IMR-90 (cell line): ENCODE measurements at regions not wholly inside any gene's neighbourhood (a gene's known extent, or its start where the extent isn't known, plus 50 kb on each side); places are given as distances from the start of the nearest gene placed in this dataset.

ENCODE experiments used
- ATAC-seq: fragments of 200-7000 bp; cut with Tn5 transposase; 2 replicates; pipeline ENCODE4 v1.9.1; 2020; ENCODE audit warnings: low read depth, mild to moderate bottlenecking, moderate library complexity
- BruUV-seq: library from RNA; stranded (reverse); fragments of 400-500 nt; replicated peaks from 2 replicates; lab custom pipeline; 2021; lab: Mats Ljungman, UMichigan
- CTCF ChIA-PET: fragments of 300-600 bp; formaldehyde crosslinking; extraction: SDS; loops from one replicate; lab custom pipeline; 2021; ENCODE audit warnings: antibody characterized with exemption; lab: Yijun Ruan, JAX
- POLR2A ChIA-PET: fragments of 300-600 bp; sonication (Branson Sonifier 250); formaldehyde crosslinking; loops from one replicate; lab custom pipeline; 2022; ENCODE audit warnings: antibody characterized with exemption; ENCODE audit not compliant: unreplicated experiment; lab: Charles Lee
- DNase-seq: peaks from one replicate; pipeline ENCODE4 v3.0.0; 2013
- H2AFZ ChIP-seq: replicated peaks from 2 replicates; pipeline ENCODE3; 2013; ENCODE audit warnings: low read length, mild to moderate bottlenecking; ENCODE audit not compliant: poor library complexity
- H2AK5ac ChIP-seq: 2 replicates; pipeline ENCODE4 v1.6.1; 2013; ENCODE audit warnings: low read depth, low read length, inconsistent platforms
- H2AK9ac ChIP-seq: replicated peaks from 2 replicates; pipeline ENCODE3; 2013; ENCODE audit warnings: mild to moderate bottlenecking, low read depth, low read length, moderate library complexity; ENCODE audit not compliant: poor library complexity
- H2BK120ac ChIP-seq: 2 replicates; pipeline ENCODE4 v1.6.1; 2013; ENCODE audit warnings: low read depth, low read length, inconsistent platforms
- H2BK15ac ChIP-seq: 3 replicates; pipeline ENCODE4 v1.6.1; 2013; ENCODE audit warnings: low read depth, low read length, inconsistent platforms
- H2BK20ac ChIP-seq: 2 replicates; pipeline ENCODE4 v1.6.1; 2013; ENCODE audit warnings: low read depth, mild to moderate bottlenecking, inconsistent platforms, low read length, moderate library complexity
- H2BK5ac ChIP-seq: 2 replicates; pipeline ENCODE4 v1.6.1; 2013; ENCODE audit warnings: mild to moderate bottlenecking, low read depth, low read length, inconsistent platforms; ENCODE audit not compliant: poor library complexity, severe bottlenecking
- H3K14ac ChIP-seq: replicated peaks from 2 replicates; pipeline ENCODE4 v1.6.1; 2013; ENCODE audit warnings: low read depth, low read length, inconsistent platforms
- H3K18ac ChIP-seq: 2 replicates; pipeline ENCODE4 v1.6.1; 2013; ENCODE audit warnings: low read depth, low read length, control low read depth
- H3K23ac ChIP-seq: 2 replicates; pipeline ENCODE4 v1.6.1; 2013; ENCODE audit warnings: low read depth, low read length, inconsistent platforms
- H3K27ac ChIP-seq: 2 replicates; pipeline ENCODE4 v1.5.1; 2013; ENCODE audit warnings: mild to moderate bottlenecking, control low read depth, low read length; ENCODE audit not compliant: insufficient read depth
- H3K27me3 ChIP-seq: 2 replicates; pipeline ENCODE4 v1.6.1; 2013; ENCODE audit warnings: low read length; ENCODE audit not compliant: control insufficient read depth, insufficient read depth
- H3K36me3 ChIP-seq: 2 replicates; pipeline ENCODE4 v1.6.1; 2013; ENCODE audit warnings: low read length, mixed read lengths; ENCODE audit not compliant: control insufficient read depth, insufficient read depth
- H3K4ac ChIP-seq: 2 replicates; pipeline ENCODE4 v1.6.1; 2013; ENCODE audit warnings: low read depth, low read length, inconsistent platforms
- H3K4me1 ChIP-seq: 2 replicates; pipeline ENCODE4 v1.6.1; 2013; ENCODE audit warnings: low read length, mixed read lengths; ENCODE audit not compliant: control insufficient read depth, insufficient read depth
- H3K4me2 ChIP-seq: 2 replicates; pipeline ENCODE4 v1.6.1; 2013; ENCODE audit warnings: low read depth, mild to moderate bottlenecking, control low read depth, low read length, moderate library complexity
- H3K4me3 ChIP-seq: 2 replicates; pipeline ENCODE4 v1.5.1; 2013; ENCODE audit warnings: low read depth, mild to moderate bottlenecking, control low read depth, low read length, moderate library complexity; ENCODE audit not compliant: insufficient read depth
- H3K56ac ChIP-seq: 2 replicates; pipeline ENCODE4 v1.6.1; 2013; ENCODE audit warnings: low read length, inconsistent platforms; ENCODE audit not compliant: insufficient read depth; ENCODE audit errors: extremely low read depth
- H3K79me1 ChIP-seq, 2 experiments: 2 replicates each; pipeline ENCODE4 v1.6.1; 2013; ENCODE audit warnings: low read length in 2 of 2, inconsistent platforms in 1 of 2, low read depth in 1 of 2
- H3K9ac ChIP-seq: 2 replicates; pipeline ENCODE4 v1.6.1; 2013; ENCODE audit warnings: low read depth, low read length, control low read depth
- H3K9me1 ChIP-seq: 2 replicates; pipeline ENCODE4 v1.6.1; 2013; ENCODE audit warnings: low read length, inconsistent platforms; ENCODE audit not compliant: insufficient read depth
- H3K9me3 ChIP-seq: 2 replicates; pipeline ENCODE4 v1.6.1; 2013; ENCODE audit warnings: low read length; ENCODE audit not compliant: control insufficient read depth, insufficient read depth
- H4K20me1 ChIP-seq: 2 replicates; pipeline ENCODE4 v1.6.1; 2013; ENCODE audit warnings: low read length, inconsistent platforms; ENCODE audit not compliant: insufficient read depth
- H4K5ac ChIP-seq: 2 replicates; pipeline ENCODE4 v1.6.1; 2013; ENCODE audit warnings: mild to moderate bottlenecking, low read depth, low read length, control low read depth
- H4K8ac ChIP-seq, 2 experiments: 2 replicates each; pipeline ENCODE4 v1.6.1; 2013; ENCODE audit warnings: low read depth in 2 of 2, low read length in 2 of 2, control low read depth in 1 of 2, inconsistent platforms in 1 of 2
- H4K91ac ChIP-seq: 2 replicates; pipeline ENCODE4 v1.6.1; 2013; ENCODE audit warnings: low read depth, low read length, inconsistent platforms; ENCODE audit not compliant: insufficient read depth
- BHLHE40 ChIP-seq: fragments of 150-350 bp; IDR thresholded peaks from 2 replicates; pipeline ENCODE4 v1.6.1; 2016; ENCODE audit warnings: mild to moderate bottlenecking, low read depth, low read length
- CEBPB ChIP-seq: IDR thresholded peaks from 2 replicates; pipeline ENCODE4 v1.6.1; 2012; ENCODE audit warnings: low read depth, low read length, improper control_type of control experiment
- CHD1 ChIP-seq: IDR thresholded peaks from 2 replicates; pipeline ENCODE4 v1.6.1; 2012; ENCODE audit warnings: low read depth, low read length, improper control_type of control experiment
- FOS ChIP-seq: fragments of 150-350 bp; IDR thresholded peaks from 2 replicates; pipeline ENCODE4 v1.6.1; 2016; ENCODE audit warnings: low read depth, low read length
- MAFK ChIP-seq: IDR thresholded peaks from 2 replicates; pipeline ENCODE4 v1.6.1; 2012; ENCODE audit warnings: low read depth, low read length, improper control_type of control experiment
- MAZ ChIP-seq: IDR thresholded peaks from 2 replicates; pipeline ENCODE4 v1.6.1; 2012; ENCODE audit warnings: low read depth, mild to moderate bottlenecking, low read length, improper control_type of control experiment, moderate library complexity, borderline replicate concordance
- MXI1 ChIP-seq: IDR thresholded peaks from 2 replicates; pipeline ENCODE4 v1.6.1; 2012; ENCODE audit warnings: low read depth, mild to moderate bottlenecking, low read length, moderate library complexity, borderline replicate concordance
- NFE2L2 ChIP-seq: fragments of 150-350 bp; IDR thresholded peaks from 2 replicates; pipeline ENCODE4 v1.6.1; 2016; ENCODE audit warnings: low read depth, mild to moderate bottlenecking, low read length
- POLR2A ChIP-seq: IDR thresholded peaks from 2 replicates; pipeline ENCODE4 v1.6.1; 2012; ENCODE audit warnings: mild to moderate bottlenecking, low read depth, low read length
- RAD21 ChIP-seq: IDR thresholded peaks from 2 replicates; pipeline ENCODE4 v1.6.1; 2012; ENCODE audit warnings: low read length, improper control_type of control experiment
- RCOR1 ChIP-seq: IDR thresholded peaks from 2 replicates; pipeline ENCODE4 v1.6.1; 2012; ENCODE audit warnings: mild to moderate bottlenecking, low read length, improper control_type of control experiment; ENCODE audit not compliant: insufficient replicate concordance
- RFX5 ChIP-seq: IDR thresholded peaks from 2 replicates; pipeline ENCODE4 v1.8.0; 2012; ENCODE audit warnings: low read depth, mild to moderate bottlenecking, low read length, moderate library complexity
- SMC3 ChIP-seq: fragments of 150-350 bp; IDR thresholded peaks from 2 replicates; pipeline ENCODE4 v1.6.1; 2016; ENCODE audit warnings: low read depth, mild to moderate bottlenecking, antibody characterized with exemption, low read length, moderate library complexity
- USF2 ChIP-seq: fragments of 150-350 bp; IDR thresholded peaks from 2 replicates; pipeline ENCODE4 v1.6.1; 2017; ENCODE audit warnings: mild to moderate bottlenecking, antibody characterized with exemption, low read length, low read depth
- WGBS, 2 experiments: methylation state at CpG; one replicate each; pipeline versions ENCODE4 v1.1.5 to v1.1.7; 2013; ENCODE audit warnings: missing lambda C conversion rate in 2 of 2; ENCODE audit not compliant: insufficient read length in 1 of 2; ENCODE audit errors: extremely low coverage in 2 of 2; 5-methylcytosine and 5-hydroxymethylcytosine counted together
- dilution Hi-C: fragments of 300-500 bp; cut with HindIII; formaldehyde crosslinking; loops from one replicate; pipeline ENCODE4 v1.14.3; 2018; ENCODE audit warnings: low sequenced_read_pairs; ENCODE audit not compliant: unreplicated experiment
- in situ Hi-C: fragments of 300-500 bp; cut with MboI; formaldehyde crosslinking; loops from 3 replicates; pipeline ENCODE4 v1.14.3; 2019; ENCODE audit warnings: low sequenced_read_pairs, inconsistent platforms, mixed read lengths
- intact Hi-C: fragments of 100-400 bp; cut with micrococcal nuclease; formaldehyde crosslinking; loops from 2 replicates; pipeline ENCODE4 v1.10.0; 2022
- TF ChIP-seq, protein P1 (sequence below): conservative IDR thresholded peaks from 2 replicates; pipeline ENCODE4 v1.5.1; 2012; ENCODE audit warnings: mild to moderate bottlenecking, low read depth, low read length, improper control_type of control experiment
- TF ChIP-seq, protein P2 (sequence below): fragments of 150-350 bp; IDR thresholded peaks from 2 replicates; pipeline ENCODE4 v1.6.1; 2016; ENCODE audit warnings: low read depth, mild to moderate bottlenecking, low read length, moderate library complexity, borderline replicate concordance

DNA sequence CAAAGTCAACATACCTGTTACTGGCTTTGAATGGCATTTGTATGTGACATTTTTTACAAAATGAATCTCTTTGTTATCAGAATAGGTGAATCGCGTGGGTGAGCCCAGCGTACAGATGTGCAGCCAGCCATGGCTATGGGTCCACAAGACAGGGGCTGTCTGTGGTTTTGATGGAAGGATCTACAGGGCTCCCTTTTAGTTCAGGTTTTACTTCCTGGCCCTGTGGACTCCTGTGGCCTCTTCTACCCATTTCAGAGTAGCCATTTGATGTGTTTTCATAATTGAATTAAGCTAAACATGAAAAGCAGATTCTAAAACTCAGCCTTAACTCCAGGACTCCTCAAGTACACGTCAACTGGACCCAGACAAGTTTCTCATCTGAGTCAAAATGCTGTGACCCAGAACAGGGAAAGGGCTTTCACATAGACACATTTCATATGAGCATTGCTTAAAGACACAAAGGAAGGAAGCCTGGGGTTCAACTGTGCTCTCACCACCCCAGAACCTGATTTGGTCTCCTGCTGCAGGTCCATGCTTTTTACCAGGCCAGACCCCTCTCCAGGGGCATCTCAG, 105.3 kb upstream of the NAA20 start:
- Histone ChIP-seq H3K4me2 (no peak overlapping the region), H3K9me1 (peaks cover 26% of the 10 kb centered on the region), H3K4me1 (peaks cover 3% of the 10 kb centered on the region), H2BK120ac (no peak overlapping the region), H3K4ac (no peak overlapping the region), H3K56ac (no peak overlapping the region), H2AFZ (no peak overlapping the region), H3K4me3 (no peak overlapping the region), H3K9ac (no peak overlapping the region), H3K79me1 (peaks cover 39 to 84% of the 10 kb centered on the region in 2 experiments), H3K14ac (no peak overlapping the region), H2AK9ac (no peak overlapping the region), H4K20me1 (peaks cover 63% of the 10 kb centered on the region), H3K36me3 (peaks cover 13% of the 10 kb centered on the region), H3K27ac (no peak overlapping the region), H3K27me3 (no peaks in the 10 kb centered on the region), H3K18ac (no peak overlapping the region), H4K8ac (no peak overlapping the region), H2BK15ac (no peak overlapping the region), H3K9me3 (no peaks in the 10 kb centered on the region), H4K5ac (no peak overlapping the region), H3K23ac (no peak overlapping the region), H4K91ac (no peak overlapping the region), H2AK5ac (no peak overlapping the region), H2BK5ac (no peak overlapping the region), H2BK20ac (no peak overlapping the region)
- ATAC-seq: no peak
- TF ChIP-seq CHD1: no peak
- no peak for TF ChIP-seq FOS
- no peak for TF ChIP-seq MAZ
- no peak for TF ChIP-seq RAD21
- TF ChIP-seq MXI1: no peak
- no peak for TF ChIP-seq BHLHE40
- TF ChIP-seq, protein P1, sequence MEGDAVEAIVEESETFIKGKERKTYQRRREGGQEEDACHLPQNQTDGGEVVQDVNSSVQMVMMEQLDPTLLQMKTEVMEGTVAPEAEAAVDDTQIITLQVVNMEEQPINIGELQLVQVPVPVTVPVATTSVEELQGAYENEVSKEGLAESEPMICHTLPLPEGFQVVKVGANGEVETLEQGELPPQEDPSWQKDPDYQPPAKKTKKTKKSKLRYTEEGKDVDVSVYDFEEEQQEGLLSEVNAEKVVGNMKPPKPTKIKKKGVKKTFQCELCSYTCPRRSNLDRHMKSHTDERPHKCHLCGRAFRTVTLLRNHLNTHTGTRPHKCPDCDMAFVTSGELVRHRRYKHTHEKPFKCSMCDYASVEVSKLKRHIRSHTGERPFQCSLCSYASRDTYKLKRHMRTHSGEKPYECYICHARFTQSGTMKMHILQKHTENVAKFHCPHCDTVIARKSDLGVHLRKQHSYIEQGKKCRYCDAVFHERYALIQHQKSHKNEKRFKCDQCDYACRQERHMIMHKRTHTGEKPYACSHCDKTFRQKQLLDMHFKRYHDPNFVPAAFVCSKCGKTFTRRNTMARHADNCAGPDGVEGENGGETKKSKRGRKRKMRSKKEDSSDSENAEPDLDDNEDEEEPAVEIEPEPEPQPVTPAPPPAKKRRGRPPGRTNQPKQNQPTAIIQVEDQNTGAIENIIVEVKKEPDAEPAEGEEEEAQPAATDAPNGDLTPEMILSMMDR: no peak
- TF ChIP-seq, protein P2, sequence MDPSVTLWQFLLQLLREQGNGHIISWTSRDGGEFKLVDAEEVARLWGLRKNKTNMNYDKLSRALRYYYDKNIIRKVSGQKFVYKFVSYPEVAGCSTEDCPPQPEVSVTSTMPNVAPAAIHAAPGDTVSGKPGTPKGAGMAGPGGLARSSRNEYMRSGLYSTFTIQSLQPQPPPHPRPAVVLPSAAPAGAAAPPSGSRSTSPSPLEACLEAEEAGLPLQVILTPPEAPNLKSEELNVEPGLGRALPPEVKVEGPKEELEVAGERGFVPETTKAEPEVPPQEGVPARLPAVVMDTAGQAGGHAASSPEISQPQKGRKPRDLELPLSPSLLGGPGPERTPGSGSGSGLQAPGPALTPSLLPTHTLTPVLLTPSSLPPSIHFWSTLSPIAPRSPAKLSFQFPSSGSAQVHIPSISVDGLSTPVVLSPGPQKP: no peak
- TF ChIP-seq MAFK: no peak
- no peak for TF ChIP-seq RFX5
- TF ChIP-seq CEBPB: no peak
- TF ChIP-seq SMC3: no peak
- TF ChIP-seq RCOR1: no peak
- no peak for TF ChIP-seq USF2
- TF ChIP-seq NFE2L2: no peak
- no peak for TF ChIP-seq POLR2A
- in situ Hi-C loops: no loop called here
- DNase-seq: no peak
- 85% methylated on average over 4 of the region's 4 CpGs; no CpG with 5 or more reads in 1 of the 2 experiments for WGBS, 2 experiments
- dilution Hi-C loops: no loop called here
- POLR2A ChIA-PET: no interaction called here
- intact Hi-C loops: no loop called here
- BruUV-seq: no TSS peak
- CTCF ChIA-PET: no interaction called here
